ENCODE measurements at regions not wholly inside any gene's neighbourhood (a gene's known extent, or its start where the extent isn't known, plus 50 kb on each side); places are given as distances from the start of the nearest gene placed in this dataset.

DNA sequence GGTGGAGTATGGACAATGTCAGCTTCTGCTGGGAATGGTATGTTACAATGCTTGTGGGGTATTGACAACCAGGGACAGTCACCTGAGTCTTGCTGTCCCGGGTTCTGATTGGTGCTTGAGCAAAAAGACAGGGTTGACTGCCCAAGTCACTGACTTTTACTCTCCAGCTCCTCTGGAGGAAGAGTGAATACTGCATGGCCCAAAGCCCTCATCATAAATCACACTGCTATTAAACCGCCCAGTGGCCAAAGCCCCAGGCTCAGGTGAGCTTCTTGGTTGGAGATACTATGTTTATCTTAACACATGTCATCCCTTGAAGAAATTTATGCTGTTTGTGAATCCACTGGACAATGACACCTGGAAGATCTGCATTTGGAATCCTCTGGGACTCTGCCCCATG lies 90.0 kb upstream of the IGFBP3 start:
- H2AK5ac ChIP-seq (ENCODE audit: low read depth, low read length), result no peak overlapping the region
- CTCF ChIA-PET (ENCODE audit: partially characterized antibody), result interaction anchor here (0.8 to 2.1 kb wide), 5 partner anchors 11 to 88 kb away, joined by 3 to 5 read pairs (median 4); no protein-coding TSS in a partner anchor
- 87% methylated on average over 2 of the region's 2 CpGs; no CpG with 5 or more reads in 1 of the 2 experiments for WGBS, 2 experiments (ENCODE audit: extremely low coverage in 1 of 2, insufficient coverage in 1 of 2, insufficient read length in 1 of 2, insufficient replicate concordance in 2 of 2, low coverage in 1 of 2, low lambda C conversion rate in 2 of 2, missing lambda C conversion rate in 1 of 2)

More for the DNA sequence above, 90.0 kb upstream of the IGFBP3 start:
- no peak overlapping the region for H3K56ac ChIP-seq (replicated peaks; ENCODE audit: insufficient read length, low read depth, low read length)
- H2BK20ac ChIP-seq (ENCODE audit: low read length), result no peak overlapping the region
- no peak overlapping the region for H4K5ac ChIP-seq (ENCODE audit: insufficient read length, low read depth, low read length)
- no peak overlapping the region for H3K27ac ChIP-seq (ENCODE audit: low read depth, low read length)
- H4K91ac ChIP-seq (replicated peaks; ENCODE audit: insufficient read length, low read length), result no peak overlapping the region
- H3K9ac ChIP-seq (replicated peaks in 1 of 4; ENCODE audit: extremely low read depth in 1 of 4, low read depth in 3 of 4, low read length in 3 of 4), result no peak overlapping the region
- H2BK15ac ChIP-seq (ENCODE audit: low read length), result no peak overlapping the region
- no peak overlapping the region for H3K14ac ChIP-seq (ENCODE audit: insufficient read length)
- H2AFZ ChIP-seq (ENCODE audit: low read length), result no peak overlapping the region
- POLR2A ChIA-PET (ENCODE audit: partially characterized antibody), result no interaction called here
- peaks cover 0 to 7% (median 5%) of the 10 kb centered on the region in 4 experiments; a peak in 5 of 7 replicates for H3K4me1 ChIP-seq (replicated peaks in 1 of 4; ENCODE audit: control insufficient read depth in 3 of 4, insufficient read depth in 4 of 4, low read length in 3 of 4)
- H4K8ac ChIP-seq (ENCODE audit: extremely low read depth, insufficient read depth, low read length), result no peak overlapping the region
- H2BK120ac ChIP-seq (replicated peaks; ENCODE audit: low read depth, low read length), result no peak overlapping the region
- no peak overlapping the region for H3K18ac ChIP-seq (ENCODE audit: extremely low read depth, low read length)
- H3K23ac ChIP-seq (ENCODE audit: insufficient read length), result no peak overlapping the region
- H3K36me3 ChIP-seq (ENCODE audit: control insufficient read depth in 2 of 4, insufficient read depth in 4 of 4, low read length in 3 of 4), result no peaks in the 10 kb centered on the region
- H3K23me2 ChIP-seq (ENCODE audit: low read depth, low read length), result no peaks in the 10 kb centered on the region
- no peak overlapping the region for H3K4me2 ChIP-seq (ENCODE audit: insufficient read depth in 1 of 2, low read depth in 2 of 2, low read length in 2 of 2)
- no peaks in the 10 kb centered on the region for H3K27me3 ChIP-seq (replicated peaks in 1 of 4; ENCODE audit: control insufficient read depth in 3 of 4, extremely low read depth in 1 of 4, insufficient read depth in 3 of 4, low read length in 3 of 4)
- no peaks in the 10 kb centered on the region for H3K79me2 ChIP-seq (ENCODE audit: control insufficient read depth in 1 of 2, insufficient read depth in 2 of 2, low read length in 2 of 2)
- H4K20me1 ChIP-seq (replicated peaks in 1 of 2; ENCODE audit: control insufficient read depth in 1 of 2, insufficient read depth in 2 of 2, low read length in 2 of 2), result no peaks in the 10 kb centered on the region
- H3K4ac ChIP-seq (replicated peaks; ENCODE audit: insufficient read length, low read depth, low read length), result no peak overlapping the region
- H3K9me3 ChIP-seq (ENCODE audit: insufficient read depth in 2 of 2, low read depth in 1 of 2, low read length in 1 of 2), result no peaks in the 10 kb centered on the region
- H2BK5ac ChIP-seq (ENCODE audit: low read depth, low read length), result no peak overlapping the region
- DNase-seq (ENCODE audit: low read depth in 1 of 2, low spot score in 2 of 2) (no peak), FAIRE-seq (no peak)
- no peak overlapping the region for H3K4me3 ChIP-seq (ENCODE audit: extremely low read depth in 1 of 4, insufficient read depth in 2 of 4, low read depth in 3 of 4, low read length in 4 of 4)
- no peaks in the 10 kb centered on the region for H3K79me1 ChIP-seq (ENCODE audit: low read depth, low read length)
- TF ChIP-seq, protein P1, sequence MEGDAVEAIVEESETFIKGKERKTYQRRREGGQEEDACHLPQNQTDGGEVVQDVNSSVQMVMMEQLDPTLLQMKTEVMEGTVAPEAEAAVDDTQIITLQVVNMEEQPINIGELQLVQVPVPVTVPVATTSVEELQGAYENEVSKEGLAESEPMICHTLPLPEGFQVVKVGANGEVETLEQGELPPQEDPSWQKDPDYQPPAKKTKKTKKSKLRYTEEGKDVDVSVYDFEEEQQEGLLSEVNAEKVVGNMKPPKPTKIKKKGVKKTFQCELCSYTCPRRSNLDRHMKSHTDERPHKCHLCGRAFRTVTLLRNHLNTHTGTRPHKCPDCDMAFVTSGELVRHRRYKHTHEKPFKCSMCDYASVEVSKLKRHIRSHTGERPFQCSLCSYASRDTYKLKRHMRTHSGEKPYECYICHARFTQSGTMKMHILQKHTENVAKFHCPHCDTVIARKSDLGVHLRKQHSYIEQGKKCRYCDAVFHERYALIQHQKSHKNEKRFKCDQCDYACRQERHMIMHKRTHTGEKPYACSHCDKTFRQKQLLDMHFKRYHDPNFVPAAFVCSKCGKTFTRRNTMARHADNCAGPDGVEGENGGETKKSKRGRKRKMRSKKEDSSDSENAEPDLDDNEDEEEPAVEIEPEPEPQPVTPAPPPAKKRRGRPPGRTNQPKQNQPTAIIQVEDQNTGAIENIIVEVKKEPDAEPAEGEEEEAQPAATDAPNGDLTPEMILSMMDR (IDR thresholded peaks at IDR 0.05; ENCODE audit: control extremely low read depth in 1 of 3, insufficient read depth in 1 of 3, low read depth in 1 of 3, low read length in 3 of 3), result peak in 2 of 3 experiments; percentile 7 to 16; a peak in 2 of 4 replicates
- TF ChIP-seq HDAC2 (IDR thresholded peaks at IDR 0.05; ENCODE audit: borderline replicate concordance in 1 of 2, low read depth in 2 of 2, low read length in 2 of 2), result no peak
- 0 out of 4 replicates have a peak, but pooled peaks of 1 of the 2 experiments have one; percentile 2 for TF ChIP-seq RAD21 (IDR thresholded peaks at IDR 0.05 in 1 of 2, conservative IDR thresholded peaks at IDR 0.05 in 1 of 2; ENCODE audit: low read depth in 2 of 2, low read length in 2 of 2)
- TF ChIP-seq, protein P2, sequence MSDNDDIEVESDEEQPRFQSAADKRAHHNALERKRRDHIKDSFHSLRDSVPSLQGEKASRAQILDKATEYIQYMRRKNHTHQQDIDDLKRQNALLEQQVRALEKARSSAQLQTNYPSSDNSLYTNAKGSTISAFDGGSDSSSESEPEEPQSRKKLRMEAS (IDR thresholded peaks at IDR 0.05), result no peak
- H2BK12ac ChIP-seq (ENCODE audit: low read depth, low read length), result 0 out of 2 replicates have a peak overlapping the region, but pooled peaks have one; percentile 9

Data from H1 (cell line).